ENCODE measurements at regions not wholly inside any gene's neighbourhood (a gene's known extent, or its start where the extent isn't known, plus 50 kb on each side); places are given as distances from the start of the nearest gene placed in this dataset.

DNA sequence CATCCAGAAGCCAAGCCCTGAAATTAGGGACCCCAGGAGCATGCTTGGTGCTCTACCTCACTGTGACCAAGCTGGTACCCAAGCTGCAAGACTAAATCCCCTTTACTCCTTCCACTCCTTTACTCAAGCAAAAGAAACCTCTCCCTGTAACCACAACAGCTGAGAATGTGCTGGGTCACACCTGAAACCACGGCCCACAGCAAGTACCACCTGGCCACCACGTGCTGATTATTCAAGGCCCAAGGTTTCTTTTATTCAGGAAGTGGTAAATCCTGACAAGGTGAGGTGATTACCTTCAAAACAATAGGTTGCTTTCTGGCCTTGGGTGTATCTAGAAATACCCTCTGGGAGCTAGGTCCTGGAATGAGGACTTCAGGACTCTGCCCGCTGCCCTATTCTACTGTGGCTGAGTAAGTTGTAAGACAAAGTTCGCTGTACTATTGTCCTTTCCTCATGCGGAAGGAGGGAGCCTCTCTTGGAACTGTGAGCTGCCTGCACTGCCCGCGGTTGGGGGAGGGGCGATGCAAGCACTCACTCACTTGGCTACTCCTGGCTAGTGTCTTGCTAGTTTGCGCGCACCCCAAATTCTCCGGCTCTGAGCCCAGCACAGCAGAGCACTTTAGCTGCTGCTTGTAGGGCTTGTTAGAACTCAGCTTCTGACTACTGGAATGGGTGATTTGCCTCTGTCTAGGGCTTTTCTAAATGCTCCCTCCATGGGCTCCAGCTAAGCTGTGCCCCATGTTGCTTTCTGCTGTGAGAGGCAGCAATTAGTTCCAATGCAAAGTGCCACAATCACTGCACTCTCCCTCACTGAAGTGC lies 487.1 kb upstream of the CNTN3 start:
- Mint-ChIP-seq H3K4me3 (peak overlapping the region; percentile 28), H3K4me1 (peaks cover 26% of the 10 kb centered on the region), H3K9me3 (peaks cover 33% of the 10 kb centered on the region), H3K36me3 (peaks cover 30% of the 10 kb centered on the region), H3K27me3 (ENCODE audit: low read depth) (peaks cover 9% of the 10 kb centered on the region), H3K27ac (peak overlapping the region; percentile 34; the same call in 1 of the 2 replicates)
- ATAC-seq (peak; percentile 98), DNase-seq (ENCODE audit: low spot score) (peak; percentile 73)
- 0 out of 2 replicates have a peak, but pooled peaks have one; percentile 47 for TF ChIP-seq ZNF232 (CRISPR knock-in tag; IDR thresholded peaks at IDR 0.05)
- TF ChIP-seq, protein P1, sequence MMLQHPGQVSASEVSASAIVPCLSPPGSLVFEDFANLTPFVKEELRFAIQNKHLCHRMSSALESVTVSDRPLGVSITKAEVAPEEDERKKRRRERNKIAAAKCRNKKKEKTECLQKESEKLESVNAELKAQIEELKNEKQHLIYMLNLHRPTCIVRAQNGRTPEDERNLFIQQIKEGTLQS (CRISPR knock-in tag; conservative IDR thresholded peaks at IDR 0.05) = no peak
- 0 out of 2 replicates have a peak, but pooled peaks have one; percentile 7 for TF ChIP-seq ZNF121 (CRISPR knock-in tag; IDR thresholded peaks at IDR 0.05)
- TF ChIP-seq FOXK1 (CRISPR knock-in tag; IDR thresholded peaks at IDR 0.05) = peak; percentile 13; the same call in 1 of the 2 replicates
- TF ChIP-seq TEAD4 (CRISPR knock-in tag; IDR thresholded peaks at IDR 0.05) = no peak
- TF ChIP-seq, protein P2, sequence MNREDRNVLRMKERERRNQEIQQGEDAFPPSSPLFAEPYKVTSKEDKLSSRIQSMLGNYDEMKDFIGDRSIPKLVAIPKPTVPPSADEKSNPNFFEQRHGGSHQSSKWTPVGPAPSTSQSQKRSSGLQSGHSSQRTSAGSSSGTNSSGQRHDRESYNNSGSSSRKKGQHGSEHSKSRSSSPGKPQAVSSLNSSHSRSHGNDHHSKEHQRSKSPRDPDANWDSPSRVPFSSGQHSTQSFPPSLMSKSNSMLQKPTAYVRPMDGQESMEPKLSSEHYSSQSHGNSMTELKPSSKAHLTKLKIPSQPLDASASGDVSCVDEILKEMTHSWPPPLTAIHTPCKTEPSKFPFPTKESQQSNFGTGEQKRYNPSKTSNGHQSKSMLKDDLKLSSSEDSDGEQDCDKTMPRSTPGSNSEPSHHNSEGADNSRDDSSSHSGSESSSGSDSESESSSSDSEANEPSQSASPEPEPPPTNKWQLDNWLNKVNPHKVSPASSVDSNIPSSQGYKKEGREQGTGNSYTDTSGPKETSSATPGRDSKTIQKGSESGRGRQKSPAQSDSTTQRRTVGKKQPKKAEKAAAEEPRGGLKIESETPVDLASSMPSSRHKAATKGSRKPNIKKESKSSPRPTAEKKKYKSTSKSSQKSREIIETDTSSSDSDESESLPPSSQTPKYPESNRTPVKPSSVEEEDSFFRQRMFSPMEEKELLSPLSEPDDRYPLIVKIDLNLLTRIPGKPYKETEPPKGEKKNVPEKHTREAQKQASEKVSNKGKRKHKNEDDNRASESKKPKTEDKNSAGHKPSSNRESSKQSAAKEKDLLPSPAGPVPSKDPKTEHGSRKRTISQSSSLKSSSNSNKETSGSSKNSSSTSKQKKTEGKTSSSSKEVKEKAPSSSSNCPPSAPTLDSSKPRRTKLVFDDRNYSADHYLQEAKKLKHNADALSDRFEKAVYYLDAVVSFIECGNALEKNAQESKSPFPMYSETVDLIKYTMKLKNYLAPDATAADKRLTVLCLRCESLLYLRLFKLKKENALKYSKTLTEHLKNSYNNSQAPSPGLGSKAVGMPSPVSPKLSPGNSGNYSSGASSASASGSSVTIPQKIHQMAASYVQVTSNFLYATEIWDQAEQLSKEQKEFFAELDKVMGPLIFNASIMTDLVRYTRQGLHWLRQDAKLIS (CRISPR knock-in tag; IDR thresholded peaks at IDR 0.05; ENCODE audit: borderline replicate concordance) = 0 out of 2 replicates have a peak, but pooled peaks have one; percentile 40
- TF ChIP-seq, protein P3, sequence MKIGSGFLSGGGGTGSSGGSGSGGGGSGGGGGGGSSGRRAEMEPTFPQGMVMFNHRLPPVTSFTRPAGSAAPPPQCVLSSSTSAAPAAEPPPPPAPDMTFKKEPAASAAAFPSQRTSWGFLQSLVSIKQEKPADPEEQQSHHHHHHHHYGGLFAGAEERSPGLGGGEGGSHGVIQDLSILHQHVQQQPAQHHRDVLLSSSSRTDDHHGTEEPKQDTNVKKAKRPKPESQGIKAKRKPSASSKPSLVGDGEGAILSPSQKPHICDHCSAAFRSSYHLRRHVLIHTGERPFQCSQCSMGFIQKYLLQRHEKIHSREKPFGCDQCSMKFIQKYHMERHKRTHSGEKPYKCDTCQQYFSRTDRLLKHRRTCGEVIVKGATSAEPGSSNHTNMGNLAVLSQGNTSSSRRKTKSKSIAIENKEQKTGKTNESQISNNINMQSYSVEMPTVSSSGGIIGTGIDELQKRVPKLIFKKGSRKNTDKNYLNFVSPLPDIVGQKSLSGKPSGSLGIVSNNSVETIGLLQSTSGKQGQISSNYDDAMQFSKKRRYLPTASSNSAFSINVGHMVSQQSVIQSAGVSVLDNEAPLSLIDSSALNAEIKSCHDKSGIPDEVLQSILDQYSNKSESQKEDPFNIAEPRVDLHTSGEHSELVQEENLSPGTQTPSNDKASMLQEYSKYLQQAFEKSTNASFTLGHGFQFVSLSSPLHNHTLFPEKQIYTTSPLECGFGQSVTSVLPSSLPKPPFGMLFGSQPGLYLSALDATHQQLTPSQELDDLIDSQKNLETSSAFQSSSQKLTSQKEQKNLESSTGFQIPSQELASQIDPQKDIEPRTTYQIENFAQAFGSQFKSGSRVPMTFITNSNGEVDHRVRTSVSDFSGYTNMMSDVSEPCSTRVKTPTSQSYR (CRISPR knock-in tag; IDR thresholded peaks at IDR 0.05) = peak; percentile 81; the same call in 1 of the 2 replicates
- TF ChIP-seq, protein P4, sequence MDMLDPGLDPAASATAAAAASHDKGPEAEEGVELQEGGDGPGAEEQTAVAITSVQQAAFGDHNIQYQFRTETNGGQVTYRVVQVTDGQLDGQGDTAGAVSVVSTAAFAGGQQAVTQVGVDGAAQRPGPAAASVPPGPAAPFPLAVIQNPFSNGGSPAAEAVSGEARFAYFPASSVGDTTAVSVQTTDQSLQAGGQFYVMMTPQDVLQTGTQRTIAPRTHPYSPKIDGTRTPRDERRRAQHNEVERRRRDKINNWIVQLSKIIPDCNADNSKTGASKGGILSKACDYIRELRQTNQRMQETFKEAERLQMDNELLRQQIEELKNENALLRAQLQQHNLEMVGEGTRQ (CRISPR knock-in tag; IDR thresholded peaks at IDR 0.05) = no peak
- TF ChIP-seq ETV6 (CRISPR knock-in tag; IDR thresholded peaks at IDR 0.05) = no peak; the same call in 1 of the 2 replicates
- TF ChIP-seq RORB (CRISPR knock-in tag; IDR thresholded peaks at IDR 0.05) = no peak
- no peak for TF ChIP-seq NFYB (CRISPR knock-in tag; conservative IDR thresholded peaks at IDR 0.05; ENCODE audit: low read depth)
- TF ChIP-seq, protein P5, sequence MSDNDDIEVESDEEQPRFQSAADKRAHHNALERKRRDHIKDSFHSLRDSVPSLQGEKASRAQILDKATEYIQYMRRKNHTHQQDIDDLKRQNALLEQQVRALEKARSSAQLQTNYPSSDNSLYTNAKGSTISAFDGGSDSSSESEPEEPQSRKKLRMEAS (CRISPR knock-in tag; IDR thresholded peaks at IDR 0.05) = peak; percentile 80
- 0 out of 2 replicates have a peak, but pooled peaks have one; percentile 61 for TF ChIP-seq TP53 (CRISPR knock-in tag; IDR thresholded peaks at IDR 0.05)
- ChIA-PET POLR2A (no interaction called here), CTCF (interaction anchor here (1.6 kb wide), 1 partner anchor 91 kb away, joined by 4 read pairs; no protein-coding TSS in a partner anchor)

DNA sequence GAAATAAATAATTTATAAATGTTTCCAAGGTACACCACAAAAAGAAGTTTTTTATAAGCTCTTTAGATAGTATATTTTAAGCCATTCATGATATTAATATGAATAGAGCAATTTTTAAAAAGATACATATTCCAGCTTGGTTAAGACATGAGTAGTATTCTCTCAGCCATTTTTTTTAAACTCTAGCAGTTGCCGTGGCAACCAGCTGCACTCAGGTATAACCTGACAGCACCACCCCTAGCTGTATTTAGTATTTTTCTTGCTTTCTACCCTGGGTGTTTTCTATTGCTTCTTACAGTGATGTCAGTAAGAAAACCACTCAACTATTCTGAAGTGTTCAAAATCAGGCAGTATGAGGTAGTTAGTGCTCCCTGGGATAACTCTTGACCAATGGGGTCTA lies 496.3 kb upstream of the CNTN3 start:
- H3K4me3 Mint-ChIP-seq = no peak overlapping the region
- H3K4me1 Mint-ChIP-seq = no peaks in the 10 kb centered on the region
- ChIA-PET CTCF (no interaction called here), POLR2A (no interaction called here)
- no peak overlapping the region for H3K27ac Mint-ChIP-seq
- H3K36me3 Mint-ChIP-seq = no peaks in the 10 kb centered on the region
- H3K27me3 Mint-ChIP-seq (ENCODE audit: low read depth) = no peaks in the 10 kb centered on the region
- H3K9me3 Mint-ChIP-seq = no peaks in the 10 kb centered on the region
- DNase-seq (ENCODE audit: low spot score) = peak; percentile 11
- no peak for ATAC-seq
- TF ChIP-seq TP53 (CRISPR knock-in tag; IDR thresholded peaks at IDR 0.05) (no peak), GRHL2 (CRISPR knock-in tag; IDR thresholded peaks at IDR 0.05; ENCODE audit: insufficient replicate concordance, severe bottlenecking) (no peak)
- TF ChIP-seq, protein P6, sequence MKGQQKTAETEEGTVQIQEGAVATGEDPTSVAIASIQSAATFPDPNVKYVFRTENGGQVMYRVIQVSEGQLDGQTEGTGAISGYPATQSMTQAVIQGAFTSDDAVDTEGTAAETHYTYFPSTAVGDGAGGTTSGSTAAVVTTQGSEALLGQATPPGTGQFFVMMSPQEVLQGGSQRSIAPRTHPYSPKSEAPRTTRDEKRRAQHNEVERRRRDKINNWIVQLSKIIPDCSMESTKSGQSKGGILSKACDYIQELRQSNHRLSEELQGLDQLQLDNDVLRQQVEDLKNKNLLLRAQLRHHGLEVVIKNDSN (CRISPR knock-in tag; IDR thresholded peaks at IDR 0.05) = no peak
- TF ChIP-seq, protein P7, sequence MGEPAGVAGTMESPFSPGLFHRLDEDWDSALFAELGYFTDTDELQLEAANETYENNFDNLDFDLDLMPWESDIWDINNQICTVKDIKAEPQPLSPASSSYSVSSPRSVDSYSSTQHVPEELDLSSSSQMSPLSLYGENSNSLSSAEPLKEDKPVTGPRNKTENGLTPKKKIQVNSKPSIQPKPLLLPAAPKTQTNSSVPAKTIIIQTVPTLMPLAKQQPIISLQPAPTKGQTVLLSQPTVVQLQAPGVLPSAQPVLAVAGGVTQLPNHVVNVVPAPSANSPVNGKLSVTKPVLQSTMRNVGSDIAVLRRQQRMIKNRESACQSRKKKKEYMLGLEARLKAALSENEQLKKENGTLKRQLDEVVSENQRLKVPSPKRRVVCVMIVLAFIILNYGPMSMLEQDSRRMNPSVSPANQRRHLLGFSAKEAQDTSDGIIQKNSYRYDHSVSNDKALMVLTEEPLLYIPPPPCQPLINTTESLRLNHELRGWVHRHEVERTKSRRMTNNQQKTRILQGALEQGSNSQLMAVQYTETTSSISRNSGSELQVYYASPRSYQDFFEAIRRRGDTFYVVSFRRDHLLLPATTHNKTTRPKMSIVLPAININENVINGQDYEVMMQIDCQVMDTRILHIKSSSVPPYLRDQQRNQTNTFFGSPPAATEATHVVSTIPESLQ (CRISPR knock-in tag; IDR thresholded peaks at IDR 0.05) = no peak
- TF ChIP-seq, protein P8, sequence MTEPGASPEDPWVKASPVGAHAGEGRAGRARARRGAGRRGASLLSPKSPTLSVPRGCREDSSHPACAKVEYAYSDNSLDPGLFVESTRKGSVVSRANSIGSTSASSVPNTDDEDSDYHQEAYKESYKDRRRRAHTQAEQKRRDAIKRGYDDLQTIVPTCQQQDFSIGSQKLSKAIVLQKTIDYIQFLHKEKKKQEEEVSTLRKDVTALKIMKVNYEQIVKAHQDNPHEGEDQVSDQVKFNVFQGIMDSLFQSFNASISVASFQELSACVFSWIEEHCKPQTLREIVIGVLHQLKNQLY (CRISPR knock-in tag; IDR thresholded peaks at IDR 0.05) = no peak
- TF ChIP-seq, protein P9, sequence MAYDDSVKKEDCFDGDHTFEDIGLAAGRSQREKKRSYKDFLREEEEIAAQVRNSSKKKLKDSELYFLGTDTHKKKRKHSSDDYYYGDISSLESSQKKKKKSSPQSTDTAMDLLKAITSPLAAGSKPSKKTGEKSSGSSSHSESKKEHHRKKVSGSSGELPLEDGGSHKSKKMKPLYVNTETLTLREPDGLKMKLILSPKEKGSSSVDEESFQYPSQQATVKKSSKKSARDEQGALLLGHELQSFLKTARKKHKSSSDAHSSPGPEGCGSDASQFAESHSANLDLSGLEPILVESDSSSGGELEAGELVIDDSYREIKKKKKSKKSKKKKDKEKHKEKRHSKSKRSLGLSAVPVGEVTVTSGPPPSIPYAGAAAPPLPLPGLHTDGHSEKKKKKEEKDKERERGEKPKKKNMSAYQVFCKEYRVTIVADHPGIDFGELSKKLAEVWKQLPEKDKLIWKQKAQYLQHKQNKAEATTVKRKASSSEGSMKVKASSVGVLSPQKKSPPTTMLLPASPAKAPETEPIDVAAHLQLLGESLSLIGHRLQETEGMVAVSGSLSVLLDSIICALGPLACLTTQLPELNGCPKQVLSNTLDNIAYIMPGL (CRISPR knock-in tag; IDR thresholded peaks at IDR 0.05) = no peak

Data from WTC11 (cell line).